B cell (primary cell): ENCODE measurements at regions not wholly inside any gene's neighbourhood (a gene's known extent, or its start where the extent isn't known, plus 50 kb on each side); places are given as distances from the start of the nearest gene placed in this dataset.

Experiments used
- ATAC-seq: fragments of 200-7000 bp; cut with Tn5 transposase; one replicate; pipeline ENCODE4 v1.10.0; 2021; ENCODE audit warnings: low read depth, mild to moderate bottlenecking, moderate number of reproducible peaks, moderate library complexity
- CTCF ChIA-PET: fragments of 350-600 bp; sonication (Branson Sonifier 250); formaldehyde crosslinking; loops from one replicate; lab custom pipeline; 2021; ENCODE audit warnings: antibody characterized with exemption, inconsistent platforms; lab: Charles Lee
- POLR2A ChIA-PET: fragments of 350-600 bp; sonication (Branson Sonifier 250); formaldehyde crosslinking; loops from one replicate; lab custom pipeline; 2021; ENCODE audit warnings: antibody characterized with exemption; lab: Charles Lee
- DNase-seq: peaks from one replicate; pipeline ENCODE4 v3.0.0; 2013
- H2AFZ ChIP-seq: 2 replicates; pipeline ENCODE4 v1.6.1; 2012; ENCODE audit warnings: mild to moderate bottlenecking, low read depth, low read length; ENCODE audit not compliant: insufficient read depth, poor library complexity, severe bottlenecking
- H3K27ac ChIP-seq, 2 donors: 1 replicate in 1 of 2; 2 replicates in 1 of 2; pipeline ENCODE4 v1.5.1; 2012 to 2013; ENCODE audit warnings: low read length in 2 of 2, mild to moderate bottlenecking in 2 of 2, moderate library complexity in 1 of 2
- H3K27me3 ChIP-seq, 4 experiments: fragments of 200-600 bp in 1 of 4; sonication (generic) in 1 of 4; replicated peaks in 1 of 4; 1 replicate in 2 of 4; 2 replicates in 2 of 4; pipeline versions ENCODE4 v1.6.1 to v1.7.0; 2013 to 2016; ENCODE audit warnings: low read length in 3 of 4, mild to moderate bottlenecking in 2 of 4, mixed read lengths in 1 of 4, moderate library complexity in 1 of 4; ENCODE audit not compliant: insufficient read depth in 4 of 4, control insufficient read depth in 3 of 4; ENCODE audit errors: control extremely low read depth in 1 of 4
- H3K36me3 ChIP-seq, 2 experiments: replicated peaks in 1 of 2; 1 replicate in 1 of 2; 2 replicates in 1 of 2; pipeline versions ENCODE4 v1.6.1 to v1.7.1; 2013; ENCODE audit warnings: low read length in 1 of 2; ENCODE audit not compliant: insufficient read depth in 2 of 2, control insufficient read depth in 1 of 2; ENCODE audit errors: control extremely low read depth in 1 of 2, extremely low read depth in 1 of 2
- H3K4me1 ChIP-seq, 2 donors: fragments of 200-600 bp in 1 of 2; sonication (generic) in 1 of 2; 1 replicate in 1 of 2; 2 replicates in 1 of 2; pipeline versions ENCODE4 v1.5.1 to v1.6.1; 2013 to 2017; ENCODE audit warnings: low read length in 2 of 2; ENCODE audit not compliant: control insufficient read depth in 2 of 2, insufficient read depth in 2 of 2
- H3K4me2 ChIP-seq: replicated peaks from 2 replicates; pipeline ENCODE3; 2012; ENCODE audit warnings: mild to moderate bottlenecking, low read depth, low read length; ENCODE audit not compliant: poor library complexity, severe bottlenecking
- H3K4me3 ChIP-seq, 5 experiments: fragments of 200-600 bp in 1 of 5; sonication (generic) in 1 of 5; 1 replicate in 3 of 5; 2 replicates in 2 of 5; pipeline versions ENCODE4 v1.5.1 to v1.7.0; 2011 to 2016; ENCODE audit warnings: low read length in 4 of 5, mild to moderate bottlenecking in 4 of 5, low read depth in 2 of 5, control low read depth in 1 of 5, moderate library complexity in 1 of 5; ENCODE audit not compliant: insufficient read depth in 1 of 5; ENCODE audit errors: control extremely low read depth in 1 of 5, extremely low read depth in 1 of 5
- H3K79me2 ChIP-seq: fragments of 200-600 bp; sonication (generic); one replicate; pipeline ENCODE4 v1.6.0; 2016; ENCODE audit warnings: low read length; ENCODE audit not compliant: control insufficient read depth, insufficient read depth
- H3K9ac ChIP-seq: fragments of 200-600 bp; sonication (generic); 2 replicates; pipeline ENCODE4 v1.6.1; 2017; ENCODE audit warnings: mild to moderate bottlenecking, low read length, moderate library complexity
- H3K9me3 ChIP-seq, 3 donors: one replicate each; pipeline versions ENCODE4 v1.6.1 to v1.7.1; 2013; ENCODE audit warnings: low read length in 2 of 3; ENCODE audit not compliant: control insufficient read depth in 2 of 3, insufficient read depth in 1 of 3; ENCODE audit errors: control extremely low read depth in 1 of 3
- H4K20me1 ChIP-seq: 2 replicates; pipeline ENCODE4 v1.6.0; 2012; ENCODE audit warnings: mild to moderate bottlenecking, low read length; ENCODE audit not compliant: insufficient read depth, control insufficient read depth, poor library complexity, severe bottlenecking
- H3K27ac Mint-ChIP-seq: one replicate; pipeline ENCODE4 v1.8.0; 2021; ENCODE audit warnings: mixed read lengths
- H3K27me3 Mint-ChIP-seq: one replicate; pipeline ENCODE4 v1.8.0; 2021; ENCODE audit warnings: mixed read lengths
- H3K4me1 Mint-ChIP-seq: one replicate; pipeline ENCODE4 v1.8.0; 2021; ENCODE audit warnings: mixed read lengths
- H3K4me3 Mint-ChIP-seq: one replicate; pipeline ENCODE4 v1.8.0; 2021; ENCODE audit warnings: mixed read lengths
- H3K9me3 Mint-ChIP-seq: one replicate; pipeline ENCODE4 v1.8.0; 2022; ENCODE audit warnings: mixed read lengths; ENCODE audit not compliant: insufficient read depth
- EZH2 ChIP-seq: IDR thresholded peaks from 2 replicates; pipeline ENCODE4 v1.6.1; 2012; ENCODE audit warnings: borderline replicate concordance, low read depth, mild to moderate bottlenecking, moderate library complexity, low read length; ENCODE audit not compliant: insufficient read depth, poor library complexity, severe bottlenecking
- WGBS: methylation state at CpG from one replicate; pipeline ENCODE4 v1.1.5; 2013; ENCODE audit warnings: missing lambda C conversion rate; ENCODE audit not compliant: insufficient coverage; 5-methylcytosine and 5-hydroxymethylcytosine counted together
- intact Hi-C: fragments of 100-400 bp; cut with micrococcal nuclease; formaldehyde crosslinking; loops from one replicate; pipeline ENCODE4 v1.10.0; 2022
- TF ChIP-seq, protein P1 (sequence below): fragments of 200-600 bp; IDR thresholded peaks from one replicate; pipeline ENCODE4 v1.8.0; 2022; ENCODE audit warnings: antibody characterized with exemption, mild to moderate bottlenecking

DNA sequence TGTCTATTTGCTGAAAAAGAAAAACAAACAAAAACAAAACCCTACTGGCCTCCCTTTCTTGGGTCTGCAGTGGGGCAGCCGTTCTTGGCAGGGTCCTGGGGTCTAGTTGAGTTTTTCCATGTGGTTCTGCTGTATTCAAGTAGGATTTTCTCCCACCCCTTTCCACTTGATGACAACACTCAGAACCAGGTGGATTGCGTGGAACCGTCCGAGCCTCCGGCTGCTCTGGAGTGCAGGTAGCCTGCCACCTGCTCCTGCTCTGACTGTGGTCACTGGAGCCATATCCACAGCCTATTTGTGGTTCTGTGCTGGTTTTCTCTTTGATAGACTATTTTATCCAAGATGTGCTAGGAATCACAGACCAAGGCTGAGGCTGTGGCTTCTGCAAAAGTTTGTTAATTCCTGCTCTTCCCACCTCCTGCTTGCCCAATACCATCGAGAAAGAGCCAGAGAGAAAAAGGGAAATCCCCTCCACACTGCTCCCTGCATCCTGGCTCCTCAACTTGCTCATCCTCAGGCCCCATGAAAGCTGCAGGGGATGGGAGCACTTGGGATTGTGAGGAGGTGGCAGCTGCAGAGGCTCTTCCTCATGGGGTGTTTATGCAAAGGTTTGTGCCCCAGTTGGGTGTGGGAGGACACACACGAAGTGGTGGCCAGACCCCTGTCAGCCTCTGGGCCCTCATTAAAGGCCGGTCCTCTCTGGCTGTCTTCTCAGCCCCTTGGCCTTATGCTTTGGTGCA lies 377.8 kb upstream of the TNRC6C start:
- ChIA-PET POLR2A (no interaction called here), CTCF (interaction anchor here (0.6 kb wide), 1 partner anchor 1136 kb away, joined by 3 read pairs; no protein-coding TSS in a partner anchor)
- Histone ChIP-seq H4K20me1 (no peaks in the 10 kb centered on the region), H3K4me2 (no peak overlapping the region), H3K9ac (no peak overlapping the region), H3K27ac (no peak overlapping the region), H3K36me3 (no peaks in the 10 kb centered on the region), H3K4me1 (peaks cover 9 to 12% of the 10 kb centered on the region in 2 donors), H3K9me3 (peaks cover 0 to 13% (median 5%) of the 10 kb centered on the region in 3 donors), H3K79me2 (no peaks in the 10 kb centered on the region), H3K27me3 (no peaks in the 10 kb centered on the region), H3K4me3 (no peak overlapping the region), H2AFZ (no peak overlapping the region)
- Mint-ChIP-seq H3K9me3 (no peaks in the 10 kb centered on the region), H3K27ac (no peak overlapping the region), H3K4me1 (peaks cover 7% of the 10 kb centered on the region), H3K27me3 (peaks cover 11% of the 10 kb centered on the region), H3K4me3 (no peak overlapping the region)
- intact Hi-C loops: no loop called here
- 94% methylated on average over 5 of the region's 8 CpGs for WGBS
- no peak for TF ChIP-seq EZH2
- TF ChIP-seq, protein P1, sequence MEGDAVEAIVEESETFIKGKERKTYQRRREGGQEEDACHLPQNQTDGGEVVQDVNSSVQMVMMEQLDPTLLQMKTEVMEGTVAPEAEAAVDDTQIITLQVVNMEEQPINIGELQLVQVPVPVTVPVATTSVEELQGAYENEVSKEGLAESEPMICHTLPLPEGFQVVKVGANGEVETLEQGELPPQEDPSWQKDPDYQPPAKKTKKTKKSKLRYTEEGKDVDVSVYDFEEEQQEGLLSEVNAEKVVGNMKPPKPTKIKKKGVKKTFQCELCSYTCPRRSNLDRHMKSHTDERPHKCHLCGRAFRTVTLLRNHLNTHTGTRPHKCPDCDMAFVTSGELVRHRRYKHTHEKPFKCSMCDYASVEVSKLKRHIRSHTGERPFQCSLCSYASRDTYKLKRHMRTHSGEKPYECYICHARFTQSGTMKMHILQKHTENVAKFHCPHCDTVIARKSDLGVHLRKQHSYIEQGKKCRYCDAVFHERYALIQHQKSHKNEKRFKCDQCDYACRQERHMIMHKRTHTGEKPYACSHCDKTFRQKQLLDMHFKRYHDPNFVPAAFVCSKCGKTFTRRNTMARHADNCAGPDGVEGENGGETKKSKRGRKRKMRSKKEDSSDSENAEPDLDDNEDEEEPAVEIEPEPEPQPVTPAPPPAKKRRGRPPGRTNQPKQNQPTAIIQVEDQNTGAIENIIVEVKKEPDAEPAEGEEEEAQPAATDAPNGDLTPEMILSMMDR: no peak
- DNase-seq: no peak
- no peak for ATAC-seq

DNA sequence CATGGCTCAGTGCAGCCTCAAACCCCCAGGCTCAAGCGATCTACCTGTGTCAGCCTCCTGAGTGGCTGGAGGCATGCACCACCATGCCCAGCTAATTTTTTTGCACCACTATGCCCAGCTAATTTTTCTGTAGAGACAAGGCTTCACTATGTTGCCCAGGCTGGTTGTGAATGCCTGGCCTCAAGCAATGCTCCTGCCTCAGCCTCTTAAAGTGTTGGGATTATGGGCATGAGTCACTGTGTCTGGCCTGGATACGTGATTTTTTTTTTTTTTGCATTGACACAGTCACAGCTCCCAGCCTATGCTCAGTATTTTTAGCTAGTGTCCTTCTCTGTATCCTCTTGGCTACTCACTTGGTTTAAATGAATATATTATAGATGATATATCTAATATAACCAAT lies 377.0 kb upstream of the TNRC6C start:
- Histone ChIP-seq H3K9ac (no peak overlapping the region), H3K36me3 (no peaks in the 10 kb centered on the region), H3K9me3 (peaks cover 0 to 13% (median 5%) of the 10 kb centered on the region in 3 donors), H3K4me1 (peaks cover 9 to 12% of the 10 kb centered on the region in 2 donors), H3K27ac (no peak overlapping the region), H3K4me2 (no peak overlapping the region), H3K4me3 (no peak overlapping the region), H4K20me1 (no peaks in the 10 kb centered on the region), H2AFZ (no peak overlapping the region), H3K27me3 (no peaks in the 10 kb centered on the region), H3K79me2 (no peaks in the 10 kb centered on the region)
- TF ChIP-seq, protein P1: no peak
- no peak for TF ChIP-seq EZH2
- ChIA-PET CTCF (no interaction called here), POLR2A (interaction anchor here (0.6 kb wide), 1 partner anchor 1828 kb away, joined by 3 read pairs; no protein-coding TSS in a partner anchor)
- H3K27ac Mint-ChIP-seq: no peak overlapping the region
- H3K9me3 Mint-ChIP-seq: no peaks in the 10 kb centered on the region
- DNase-seq (no peak), ATAC-seq (no peak)
- H3K4me3 Mint-ChIP-seq: no peak overlapping the region
- peaks cover 7% of the 10 kb centered on the region for H3K27me3 Mint-ChIP-seq
- 100% methylated on average over 1 of the region's 2 CpGs for WGBS
- intact Hi-C loops: no loop called here
- H3K4me1 Mint-ChIP-seq: peaks cover 7% of the 10 kb centered on the region
